Inflammatory macrophage (primary cell): ENCODE measurements at regions not wholly inside any gene's neighbourhood (a gene's known extent, or its start where the extent isn't known, plus 50 kb on each side); places are given as distances from the start of the nearest gene placed in this dataset.
"Not testable (repeated sequence)": the region's sequence is repeated elsewhere in the genome, so short reads cannot be mapped to it uniquely, and the experiment has no call there.

Source experiments
- DNase-seq, 2 donors: peaks; one replicate each; pipeline ENCODE4 v3.0.0-alpha.2; 2020 to 2022

- no peak for DNase-seq
Measured at GRCh38 chr2:122074201-122074600, 318.8 kb downstream of the TSN start.

GRCh38 chr2:122075381-122075780 is 319.9 kb downstream of the TSN start:
- peak; percentile 3 to 65 for DNase-seq

- DNase-seq = no peak
Measured at GRCh38 chr2:122077114-122077513, 321.7 kb downstream of the TSN start.

- DNase-seq = no peak
Measured at GRCh38 chr2:122077771-122078170, 322.3 kb downstream of the TSN start.

GRCh38 chr2:122078451-122078850 is 323.0 kb downstream of the TSN start:
- DNase-seq = no peak

- DNase-seq = no peak
Measured at GRCh38 chr2:122079844-122080243, 324.4 kb downstream of the TSN start.

- no peak for DNase-seq
Measured at GRCh38 chr2:122080316-122080715, 324.9 kb downstream of the TSN start.

- no peak for DNase-seq
Measured at GRCh38 chr2:122080871-122081270, 325.4 kb downstream of the TSN start.

GRCh38 chr2:122081751-122082150 is 326.3 kb downstream of the TSN start:
- no peak for DNase-seq

GRCh38 chr2:122083256-122084048 is 328.0 kb downstream of the TSN start:
- DNase-seq = no peak

GRCh38 chr2:122085672-122086071 is 330.2 kb downstream of the TSN start:
- not testable (repeated sequence) for DNase-seq

GRCh38 chr2:122094557-122094956 is 339.1 kb downstream of the TSN start:
- no peak for DNase-seq

- DNase-seq = no peak
Measured at GRCh38 chr2:122096761-122097160, 341.3 kb downstream of the TSN start.

GRCh38 chr2:122098306-122098705 is 342.9 kb downstream of the TSN start:
- no peak for DNase-seq

- DNase-seq = no peak
Measured at GRCh38 chr2:122100346-122100745, 344.9 kb downstream of the TSN start.

- DNase-seq = no peak
Measured at GRCh38 chr2:122100756-122101155, 345.3 kb downstream of the TSN start.

GRCh38 chr2:122101319-122101718 is 345.9 kb downstream of the TSN start:
- DNase-seq = no peak

- no peak for DNase-seq
Measured at GRCh38 chr2:122105171-122105876, 349.9 kb downstream of the TSN start.

- no peak for DNase-seq
Measured at GRCh38 chr2:122105877-122106206, 350.4 kb downstream of the TSN start.

GRCh38 chr2:122108186-122108585 is 352.7 kb downstream of the TSN start:
- DNase-seq = no peak

GRCh38 chr2:122112216-122113005 is 357.0 kb downstream of the TSN start:
- DNase-seq = no peak

GRCh38 chr2:122114421-122114820 is 359.0 kb downstream of the TSN start:
- no peak for DNase-seq

- DNase-seq = no peak
Measured at GRCh38 chr2:122117371-122117770, 361.9 kb downstream of the TSN start.

GRCh38 chr2:122129399-122129798 is 373.9 kb downstream of the TSN start:
- no peak for DNase-seq
